ENCODE measurements at regions not wholly inside any gene's neighbourhood (a gene's known extent, or its start where the extent isn't known, plus 50 kb on each side); places are given as distances from the start of the nearest gene placed in this dataset.

DNA sequence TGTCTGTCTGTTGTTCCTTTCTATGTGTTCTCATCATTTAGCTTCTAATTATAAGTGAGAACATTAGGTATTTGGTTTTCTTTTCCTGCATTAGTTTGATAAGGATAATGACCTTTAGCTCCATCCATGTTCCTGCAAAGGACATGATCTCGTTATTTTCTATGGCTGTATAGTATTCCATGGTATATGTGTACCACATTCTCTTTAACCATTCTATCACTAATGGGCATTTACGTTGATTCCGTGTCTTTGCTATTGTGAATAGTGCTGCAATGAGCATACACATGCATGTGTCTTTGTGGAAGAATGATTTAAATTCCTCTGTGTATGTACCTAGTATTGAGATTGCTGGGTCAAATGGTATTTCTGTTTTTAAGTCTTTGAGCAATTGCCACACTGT lies 1799.7 kb downstream of the SLITRK5 start:
- intact Hi-C loops (cut with DNase I, micrococcal nuclease): no loop called here
- H3K9me3 ChIP-seq: peaks cover 12% of the 10 kb centered on the region
- H3K4me1 ChIP-seq (ENCODE audit: low read depth): no peaks in the 10 kb centered on the region
- DNase-seq (no peak), ATAC-seq (no peak)
- TF ChIP-seq, protein P1, sequence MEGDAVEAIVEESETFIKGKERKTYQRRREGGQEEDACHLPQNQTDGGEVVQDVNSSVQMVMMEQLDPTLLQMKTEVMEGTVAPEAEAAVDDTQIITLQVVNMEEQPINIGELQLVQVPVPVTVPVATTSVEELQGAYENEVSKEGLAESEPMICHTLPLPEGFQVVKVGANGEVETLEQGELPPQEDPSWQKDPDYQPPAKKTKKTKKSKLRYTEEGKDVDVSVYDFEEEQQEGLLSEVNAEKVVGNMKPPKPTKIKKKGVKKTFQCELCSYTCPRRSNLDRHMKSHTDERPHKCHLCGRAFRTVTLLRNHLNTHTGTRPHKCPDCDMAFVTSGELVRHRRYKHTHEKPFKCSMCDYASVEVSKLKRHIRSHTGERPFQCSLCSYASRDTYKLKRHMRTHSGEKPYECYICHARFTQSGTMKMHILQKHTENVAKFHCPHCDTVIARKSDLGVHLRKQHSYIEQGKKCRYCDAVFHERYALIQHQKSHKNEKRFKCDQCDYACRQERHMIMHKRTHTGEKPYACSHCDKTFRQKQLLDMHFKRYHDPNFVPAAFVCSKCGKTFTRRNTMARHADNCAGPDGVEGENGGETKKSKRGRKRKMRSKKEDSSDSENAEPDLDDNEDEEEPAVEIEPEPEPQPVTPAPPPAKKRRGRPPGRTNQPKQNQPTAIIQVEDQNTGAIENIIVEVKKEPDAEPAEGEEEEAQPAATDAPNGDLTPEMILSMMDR (IDR thresholded peaks at IDR 0.05): no peak
- H3K36me3 ChIP-seq (ENCODE audit: low read depth): no peaks in the 10 kb centered on the region
- H3K4me3 ChIP-seq: no peak overlapping the region

DNA sequence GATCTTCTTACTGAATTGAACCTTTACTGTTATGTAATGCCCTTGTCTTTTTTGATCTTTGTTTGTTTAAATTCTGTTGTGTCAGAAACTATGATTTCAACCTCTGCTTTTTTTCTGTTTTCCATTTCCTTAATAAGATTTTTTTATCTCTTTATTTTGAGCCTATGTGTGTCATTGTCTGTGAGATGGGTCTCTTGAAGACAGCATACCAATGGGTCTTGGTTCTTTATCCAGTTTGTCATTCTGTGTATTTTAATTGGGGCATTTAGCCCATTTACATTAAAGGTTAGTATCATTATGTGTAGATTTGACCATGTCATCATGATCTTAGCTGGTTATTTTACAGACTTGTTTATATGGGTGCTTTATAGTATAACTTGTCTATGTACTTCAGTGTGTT lies 1803.3 kb downstream of the SLITRK5 start:
- intact Hi-C loops (cut with DNase I, micrococcal nuclease): no loop called here
- no peaks in the 10 kb centered on the region for H3K4me1 ChIP-seq (ENCODE audit: low read depth)
- no peak for DNase-seq
- no peak overlapping the region for H3K4me3 ChIP-seq
- TF ChIP-seq, protein P1 (IDR thresholded peaks at IDR 0.05): no peak
- H3K36me3 ChIP-seq (ENCODE audit: low read depth): no peaks in the 10 kb centered on the region
- peaks cover 20% of the 10 kb centered on the region for H3K9me3 ChIP-seq
- no peak for ATAC-seq

DNA sequence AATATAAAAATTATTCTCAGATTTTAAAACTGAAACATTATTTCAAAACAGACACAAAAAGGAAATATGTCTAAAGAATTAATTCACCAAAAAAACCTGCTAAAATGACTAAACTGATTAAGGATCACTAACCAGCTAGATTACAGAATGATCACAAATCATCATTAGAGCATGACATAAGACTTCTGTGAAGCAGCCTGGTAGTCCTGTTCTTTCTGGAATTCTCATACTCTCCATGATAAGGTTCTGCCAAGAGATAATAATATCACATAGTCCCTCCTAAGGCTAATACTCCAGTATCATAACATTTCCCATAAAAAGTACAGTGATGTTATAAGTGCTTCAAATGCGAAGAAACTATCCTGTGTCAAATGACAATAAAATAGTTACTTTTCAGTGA lies 1814.9 kb downstream of the SLITRK5 start:
- intact Hi-C loops (cut with DNase I, micrococcal nuclease): no loop called here
- ATAC-seq (no peak), DNase-seq (no peak)
- H3K36me3 ChIP-seq (ENCODE audit: low read depth): no peaks in the 10 kb centered on the region
- H3K9me3 ChIP-seq: peaks cover 3% of the 10 kb centered on the region
- H3K4me3 ChIP-seq: no peak overlapping the region
- TF ChIP-seq, protein P1 (IDR thresholded peaks at IDR 0.05): no peak
- H3K4me1 ChIP-seq (ENCODE audit: low read depth): no peaks in the 10 kb centered on the region

DNA sequence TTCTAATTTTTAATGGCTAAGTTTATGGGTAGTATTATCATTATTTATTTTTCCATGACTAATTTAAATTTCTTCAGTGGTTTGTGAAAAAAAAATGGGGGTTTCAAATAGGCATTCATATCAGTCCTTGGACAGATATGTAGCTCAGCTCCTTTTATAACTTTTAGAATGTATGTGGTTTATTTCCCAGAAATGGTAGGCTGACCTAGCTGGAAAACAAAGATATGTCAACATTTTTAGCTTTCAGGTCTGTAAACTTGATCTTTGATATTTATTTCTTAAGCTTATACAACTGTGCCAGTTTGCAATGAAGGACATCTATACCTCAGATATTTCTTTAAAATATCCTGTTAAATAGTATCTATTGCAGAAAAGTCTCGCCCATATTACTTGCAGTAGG lies 1815.5 kb downstream of the SLITRK5 start:
- intact Hi-C loops (cut with DNase I, micrococcal nuclease): no loop called here
- TF ChIP-seq, protein P1 (IDR thresholded peaks at IDR 0.05): no peak
- ATAC-seq (no peak), DNase-seq (no peak)
- H3K36me3 ChIP-seq (ENCODE audit: low read depth): no peaks in the 10 kb centered on the region
- peaks cover 3% of the 10 kb centered on the region for H3K9me3 ChIP-seq
- H3K4me1 ChIP-seq (ENCODE audit: low read depth): no peaks in the 10 kb centered on the region
- H3K4me3 ChIP-seq: no peak overlapping the region

DNA sequence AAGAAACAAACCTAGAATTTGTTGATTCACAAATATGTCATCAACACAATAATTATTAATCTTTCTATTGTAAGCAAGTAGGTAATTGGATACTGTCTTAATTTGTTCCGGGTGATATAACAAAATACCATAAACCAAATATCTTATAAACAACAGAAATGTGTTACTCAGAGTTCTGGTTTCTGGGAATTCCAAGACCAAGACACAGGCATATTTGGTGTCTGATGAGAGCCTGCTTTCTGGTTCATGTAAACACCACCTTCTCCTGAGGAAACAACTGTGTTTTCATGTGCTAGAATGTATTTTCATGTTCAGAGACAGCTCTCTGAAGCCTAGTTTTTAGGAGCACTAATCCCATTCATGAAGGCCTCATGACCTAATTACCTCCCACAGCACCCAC lies 1819.5 kb downstream of the SLITRK5 start:
- ATAC-seq: no peak

More for the DNA sequence above, 1819.5 kb downstream of the SLITRK5 start:
- Histone ChIP-seq H3K36me3 (ENCODE audit: low read depth) (no peaks in the 10 kb centered on the region), H3K9me3 (peaks cover 3% of the 10 kb centered on the region), H3K4me1 (ENCODE audit: low read depth) (no peaks in the 10 kb centered on the region), H3K4me3 (no peak overlapping the region)
- intact Hi-C loops (cut with DNase I, micrococcal nuclease): no loop called here
- no peak for DNase-seq
- TF ChIP-seq, protein P1 (IDR thresholded peaks at IDR 0.05): no peak
